ENCODE measurements at regions not wholly inside any gene's neighbourhood (a gene's known extent, or its start where the extent isn't known, plus 50 kb on each side); places are given as distances from the start of the nearest gene placed in this dataset.

GRCh38 chr11:129279326-129280026, 87.4 kb upstream of the ARHGAP32 start (continued):
- TF ChIP-seq CBX5 (CRISPR knock-in tag; IDR thresholded peaks at IDR 0.05; ENCODE audit: borderline replicate concordance) (no peak), USF2 (IDR thresholded peaks at IDR 0.05; ENCODE audit: low read depth, low read length) (no peak), USF2 (CRISPR knock-in tag; IDR thresholded peaks at IDR 0.05; ENCODE audit: borderline replicate concordance) (no peak), TGIF2 (CRISPR knock-in tag; IDR thresholded peaks at IDR 0.05) (no peak), RORA (CRISPR knock-in tag; IDR thresholded peaks at IDR 0.05) (no peak), NR0B2 (CRISPR knock-in tag; IDR thresholded peaks at IDR 0.05) (peak; percentile 62; the same call in 1 of the 2 replicates), FOXA1 (IDR thresholded peaks at IDR 0.05) (no peak), FOXA1 (CRISPR knock-in tag; IDR thresholded peaks at IDR 0.05) (no peak), TRIM24 (CRISPR knock-in tag; IDR thresholded peaks at IDR 0.05) (no peak), DBP (CRISPR knock-in tag; IDR thresholded peaks at IDR 0.05; ENCODE audit: not compliant biosample characterization) (no peak), ZBTB26 (CRISPR knock-in tag; IDR thresholded peaks at IDR 0.05; ENCODE audit: borderline replicate concordance) (no peak), ZSCAN29 (CRISPR knock-in tag; conservative IDR thresholded peaks at IDR 0.05) (no peak), KMT2A (CRISPR knock-in tag; IDR thresholded peaks at IDR 0.05) (no peak), ZFP36L2 (CRISPR knock-in tag; IDR thresholded peaks at IDR 0.05) (no peak), ZNF589 (CRISPR knock-in tag; conservative IDR thresholded peaks at IDR 0.05) (no peak), SP4 (CRISPR knock-in tag; IDR thresholded peaks at IDR 0.05) (no peak), TRIM22 (IDR thresholded peaks at IDR 0.05) (no peak), IKZF4 (CRISPR knock-in tag; IDR thresholded peaks at IDR 0.05; ENCODE audit: borderline replicate concordance, low read depth, not compliant biosample characterization) (no peak), TCF7L2 (IDR thresholded peaks at IDR 0.05; ENCODE audit: low read depth, low read length) (no peak), ZNF326 (CRISPR knock-in tag; IDR thresholded peaks at IDR 0.05; ENCODE audit: borderline replicate concordance) (no peak), FOSL2 (CRISPR knock-in tag; IDR thresholded peaks at IDR 0.05) (no peak; the same call in 1 of the 2 replicates), MTA1 (CRISPR knock-in tag; IDR thresholded peaks at IDR 0.05; ENCODE audit: borderline replicate concordance) (no peak)

All from HepG2 (cell line).